ENCODE measurements at regions not wholly inside any gene's neighbourhood (a gene's known extent, or its start where the extent isn't known, plus 50 kb on each side); places are given as distances from the start of the nearest gene placed in this dataset.
"Not testable (repeated sequence)": the region's sequence is repeated elsewhere in the genome, so short reads cannot be mapped to it uniquely, and the experiment has no call there.

DNA sequence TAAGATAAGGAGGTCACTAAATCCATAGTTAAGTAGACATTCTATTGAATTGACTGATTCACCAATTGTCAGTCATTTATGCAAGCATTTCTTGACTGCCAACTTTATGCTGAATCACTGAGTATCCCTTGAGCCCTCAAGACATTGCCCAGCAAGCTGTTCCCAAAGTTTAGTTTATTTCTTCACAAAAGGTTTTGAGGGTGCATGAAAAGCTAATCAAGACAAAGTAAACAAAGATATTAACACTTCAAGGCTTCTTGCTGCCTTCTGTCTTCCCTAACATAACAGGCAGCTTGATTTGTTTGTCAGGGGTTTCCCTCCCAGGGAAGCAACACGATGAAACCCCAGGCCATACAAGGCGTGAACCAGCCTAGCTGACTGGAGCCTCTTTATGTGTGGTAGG lies 374.4 kb downstream of the SPRY2 start:
- no peak for DNase-seq

DNA sequence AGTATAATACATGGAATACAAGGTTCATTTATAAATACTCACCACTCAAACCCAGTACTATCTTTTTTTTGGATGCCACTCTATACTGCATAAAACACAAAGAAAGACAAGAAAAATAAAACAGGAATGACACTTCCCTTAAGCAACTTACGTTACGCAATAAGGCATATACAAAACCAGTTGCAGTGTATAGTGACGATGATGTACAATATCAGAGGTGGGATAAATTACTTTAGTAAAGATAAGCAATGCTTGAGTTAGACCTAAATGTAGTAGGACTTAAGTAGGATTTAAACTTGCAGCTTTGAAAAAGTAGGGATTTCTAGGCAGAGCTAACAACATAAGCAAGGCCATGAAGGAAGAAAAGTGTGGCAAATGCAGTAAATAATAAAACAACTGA lies 374.9 kb downstream of the SPRY2 start:
- no peak for DNase-seq

DNA sequence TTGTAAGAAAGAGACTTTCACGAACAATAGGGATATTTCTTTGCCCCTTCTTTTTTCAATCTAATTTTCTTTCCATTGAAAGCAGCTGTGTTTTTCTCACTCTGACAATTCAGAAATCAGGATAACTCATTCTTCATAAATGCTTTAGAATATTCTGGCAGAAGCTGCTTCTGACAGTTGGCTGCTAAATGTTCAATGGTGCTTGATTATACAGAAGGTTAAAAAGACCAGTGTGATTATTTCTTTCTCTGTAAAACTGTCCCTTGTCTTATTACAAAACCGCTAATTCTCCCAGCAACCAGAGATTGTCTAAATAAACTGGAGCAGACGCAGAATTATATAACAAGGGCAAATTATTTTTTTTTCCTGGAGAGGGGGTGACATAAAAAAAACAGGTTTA lies 394.4 kb downstream of the SPRY2 start:
- no peak for DNase-seq

DNA sequence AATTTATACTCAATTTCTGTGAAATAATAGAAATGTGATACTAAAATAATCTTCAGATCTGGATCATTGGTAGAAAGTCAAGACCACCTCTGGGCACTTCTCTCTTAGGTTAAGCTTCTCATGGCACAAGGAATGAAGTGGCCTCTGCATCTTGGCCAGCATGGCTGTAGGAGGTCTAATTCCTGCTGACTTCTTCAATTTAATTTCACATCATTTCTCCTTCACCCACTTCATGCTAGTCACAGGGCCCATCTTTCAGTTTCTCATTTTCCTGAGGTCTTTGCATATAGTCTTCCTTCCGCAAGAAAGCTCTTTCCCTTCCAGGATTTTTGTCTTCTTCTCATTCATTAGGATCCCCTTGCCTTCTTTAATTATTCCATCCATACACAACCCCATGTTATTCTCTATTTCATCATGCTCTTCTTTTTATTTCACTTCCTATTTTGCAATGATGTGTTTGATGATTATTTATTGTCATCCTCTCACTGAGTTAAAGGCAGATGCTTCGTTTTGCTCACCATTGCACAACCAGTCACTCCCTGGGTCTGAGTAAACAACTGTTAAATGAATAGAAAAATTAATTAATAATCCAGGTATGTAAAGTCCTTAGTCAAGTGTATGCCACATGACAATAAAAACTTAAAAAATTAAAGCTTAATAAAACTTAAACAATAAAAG lies 397.4 kb downstream of the SPRY2 start:
- no peak for DNase-seq

DNA sequence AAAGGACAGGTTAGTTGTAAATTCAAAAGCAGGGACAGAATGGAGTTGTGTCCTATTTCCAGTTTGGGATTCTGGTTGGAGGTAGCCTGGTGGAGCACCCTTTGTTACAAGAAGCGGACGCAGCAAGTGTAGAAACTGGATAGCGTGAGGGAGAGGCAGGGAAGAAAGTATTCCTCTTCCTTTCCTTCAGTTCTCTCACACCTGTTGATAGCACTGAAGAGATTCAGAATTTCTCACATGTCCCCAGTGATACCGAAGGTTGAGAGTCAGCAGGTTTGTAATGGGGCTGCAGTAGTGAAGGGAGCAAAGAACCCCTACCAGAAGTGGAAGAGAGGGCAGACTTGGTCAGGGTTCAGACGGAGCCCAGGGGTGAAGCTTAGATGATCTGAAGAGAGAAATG lies 399.2 kb downstream of the SPRY2 start:
- DNase-seq: no peak

DNA sequence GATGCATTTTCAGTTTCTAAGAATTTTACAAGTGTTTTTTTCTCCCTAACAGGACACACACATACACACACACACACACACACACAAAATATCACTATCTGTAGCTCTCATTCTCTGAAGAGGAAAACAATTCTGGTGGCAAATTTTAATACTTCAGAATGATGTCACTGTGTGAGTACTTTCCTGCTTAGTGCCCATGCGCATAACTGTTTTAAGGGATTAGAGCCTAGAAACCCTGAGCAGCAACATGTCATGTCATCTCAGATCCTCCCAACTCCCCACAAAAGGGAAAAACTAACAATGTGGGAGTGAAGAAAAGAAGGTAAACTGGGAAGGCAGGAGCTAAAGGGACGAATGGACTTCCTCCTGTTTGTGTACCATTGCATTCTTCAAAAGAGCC lies 401.2 kb downstream of the SPRY2 start:
- no peak for DNase-seq

DNA sequence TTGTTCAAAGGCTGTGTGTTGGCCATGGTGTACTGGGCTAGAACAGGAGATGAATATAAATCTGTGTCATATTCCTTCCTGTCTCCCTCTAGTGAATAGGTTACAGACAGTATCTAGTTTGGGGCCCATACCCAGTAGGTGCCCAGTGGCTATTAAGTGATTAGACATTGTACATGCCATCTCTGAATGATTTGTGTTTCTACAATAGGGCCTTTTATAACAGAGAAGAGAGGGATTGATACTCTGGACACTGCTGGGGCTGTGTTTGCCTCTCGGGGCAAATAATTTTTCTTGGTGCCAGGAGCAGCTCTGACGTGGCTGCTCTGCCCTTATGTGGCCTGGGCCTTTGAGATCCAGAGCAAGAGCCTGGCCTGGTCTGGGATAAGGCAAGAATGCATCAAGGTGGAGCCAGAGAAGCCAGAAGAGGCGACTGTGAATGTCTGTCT lies 403.1 kb downstream of the SPRY2 start:
- DNase-seq: no peak

DNA sequence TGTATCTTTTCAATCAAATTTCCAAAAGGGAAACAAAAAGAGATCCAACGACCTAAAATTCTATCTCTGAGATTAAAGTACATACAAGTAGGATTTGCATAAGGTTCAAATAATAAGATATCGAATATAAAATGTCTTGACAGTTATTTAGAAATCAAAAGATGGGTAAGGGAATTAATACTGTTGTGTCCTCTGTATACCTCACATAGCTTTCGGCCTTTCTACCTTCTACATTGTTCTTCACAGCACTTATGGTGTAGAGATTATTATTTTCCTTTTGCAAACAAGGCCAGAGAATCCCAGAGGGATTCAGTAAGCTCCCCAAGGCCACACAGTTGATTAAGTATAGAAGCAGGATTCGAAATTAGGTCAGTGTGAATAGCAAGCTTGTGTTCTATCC lies 403.6 kb downstream of the SPRY2 start:
- DNase-seq: no peak

DNA sequence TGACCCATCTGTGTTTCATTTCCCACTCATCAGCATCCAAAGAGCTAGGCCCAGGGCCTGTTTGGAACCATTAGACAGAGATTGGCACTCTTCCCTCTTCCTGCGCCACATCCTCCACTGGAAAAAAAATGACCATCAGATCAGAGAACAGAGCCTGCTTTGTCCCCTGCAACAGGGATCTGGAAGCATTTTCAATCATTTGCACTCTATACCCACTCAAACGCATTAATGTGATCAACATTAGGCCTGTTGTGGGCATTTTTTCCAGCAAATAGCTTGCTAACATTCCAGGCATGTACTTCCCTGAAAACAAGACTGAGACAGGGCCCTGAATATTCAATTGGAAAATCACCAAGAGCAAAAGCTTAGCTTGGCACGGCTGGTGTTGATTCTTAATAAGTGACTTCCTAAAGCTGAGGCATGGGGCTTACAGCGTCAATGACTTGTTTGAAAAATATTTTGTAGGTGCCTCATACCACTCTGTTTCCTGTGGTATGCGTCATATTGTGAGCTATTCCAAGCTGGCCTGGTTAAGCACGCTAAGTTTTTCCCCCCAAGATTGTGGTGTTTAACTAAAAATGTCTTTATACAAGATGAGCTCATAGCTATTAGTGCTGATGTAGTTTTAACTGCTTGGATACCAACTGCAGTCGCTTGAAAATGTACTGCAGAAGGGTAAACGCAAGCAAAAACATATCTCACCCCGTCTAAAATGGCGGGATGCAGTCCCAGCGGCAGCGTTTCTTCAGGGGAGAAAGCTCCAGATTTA lies 404.4 kb downstream of the SPRY2 start:
- no peak for DNase-seq

DNA sequence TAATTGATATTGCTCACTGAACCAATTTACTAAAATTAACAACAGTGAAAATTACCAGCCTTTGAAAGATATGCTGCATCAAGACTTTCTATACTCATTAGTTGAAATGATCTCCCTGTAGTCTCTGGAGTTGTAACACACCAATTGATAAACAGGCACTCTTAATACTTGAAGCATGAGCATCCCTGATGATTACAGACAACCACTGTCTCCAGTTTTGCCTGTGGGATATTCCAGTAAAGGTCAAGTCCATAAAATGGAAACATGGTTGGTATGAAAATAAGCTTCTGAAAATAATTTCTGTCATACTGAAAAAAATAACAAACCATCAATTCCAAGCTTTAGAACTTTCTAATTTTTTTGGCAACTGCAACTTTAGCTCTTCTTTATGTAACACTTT lies 405.8 kb downstream of the SPRY2 start:
- no peak for DNase-seq

DNA sequence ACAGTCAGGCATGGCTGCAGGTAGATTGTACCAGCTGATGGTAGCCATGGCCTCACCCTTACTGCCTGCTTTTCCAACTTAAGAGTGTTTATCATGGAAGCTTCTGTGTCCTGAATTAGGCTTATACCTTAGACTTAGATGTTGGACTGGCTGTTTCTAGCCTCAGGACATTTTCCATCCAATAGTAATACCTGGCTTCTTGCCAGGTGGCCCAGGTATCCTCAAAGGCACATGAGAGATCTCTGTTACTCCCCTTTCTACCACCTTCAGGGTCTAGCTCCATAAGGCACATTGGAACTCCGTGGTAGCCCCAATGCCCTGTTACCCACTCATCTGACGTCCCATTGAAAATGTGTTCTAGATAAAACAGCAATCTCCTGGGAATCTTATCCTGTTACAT lies 407.5 kb downstream of the SPRY2 start:
- no peak for DNase-seq

DNA sequence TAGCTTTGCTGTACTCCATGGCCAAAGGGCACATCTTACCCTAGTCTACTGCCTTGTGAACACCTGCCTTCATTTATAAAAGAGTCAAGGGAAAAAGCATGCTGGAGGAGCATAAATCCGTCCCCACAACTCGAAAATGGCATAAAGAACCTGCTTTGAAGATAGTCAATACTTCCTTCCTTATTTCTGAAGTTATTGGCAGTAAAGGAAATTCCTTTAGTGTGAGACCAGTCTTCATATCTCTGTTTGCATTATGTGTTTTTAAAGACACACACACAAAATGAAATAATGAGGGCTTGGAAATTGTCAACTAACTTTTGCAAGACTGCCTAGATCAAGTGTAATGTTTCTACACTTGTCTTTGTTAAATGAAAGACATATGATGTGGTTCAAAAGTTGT lies 408.4 kb downstream of the SPRY2 start:
- no peak for DNase-seq

DNA sequence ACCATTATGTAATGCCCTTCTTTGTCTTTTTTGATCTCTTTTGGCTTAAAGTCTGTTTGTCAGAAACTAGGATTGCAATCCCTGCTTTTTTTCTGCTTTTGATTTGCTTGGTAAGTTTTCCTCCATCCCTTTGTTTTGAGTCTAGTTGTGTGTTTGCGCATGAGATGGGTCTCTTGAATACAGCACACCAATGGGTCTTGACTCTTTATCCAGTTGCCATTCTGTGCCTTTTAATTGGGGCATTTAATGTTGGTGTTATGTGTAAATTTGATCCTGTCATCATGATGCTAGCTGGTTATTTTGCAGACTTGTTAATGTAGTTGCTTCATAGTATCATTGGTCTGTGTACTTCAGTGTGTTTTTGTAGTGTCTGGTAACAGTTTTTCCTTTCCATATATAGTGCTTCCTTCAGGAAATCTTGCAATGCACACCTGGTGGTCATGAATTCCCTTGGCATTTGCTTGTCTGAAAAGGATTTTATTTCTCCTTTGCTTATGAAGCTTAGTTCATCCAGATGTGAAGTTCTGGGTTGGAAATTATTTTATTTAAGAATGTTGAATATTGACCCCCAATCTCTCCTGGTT lies 416.9 kb downstream of the SPRY2 start:
- not testable (repeated sequence) for DNase-seq

DNA sequence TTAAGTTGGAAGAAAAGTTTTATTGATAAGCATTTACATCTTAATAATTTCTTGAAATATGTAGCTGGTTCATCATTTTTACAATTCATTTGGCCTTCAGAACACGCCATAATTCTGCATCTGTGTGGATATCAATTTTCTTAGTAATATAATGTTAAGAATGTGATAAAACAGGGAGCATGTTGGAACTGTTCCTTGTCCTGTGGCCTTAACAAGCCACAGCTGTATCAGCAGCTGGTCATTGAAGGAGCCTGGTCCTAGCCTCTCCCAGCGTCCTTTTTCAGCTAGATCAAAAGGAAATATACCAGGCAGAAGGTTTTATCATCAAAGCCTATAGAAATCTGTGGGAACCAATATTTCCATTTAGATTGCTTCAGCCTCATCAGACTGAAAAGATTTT lies 421.8 kb downstream of the SPRY2 start:
- no peak for DNase-seq

DNA sequence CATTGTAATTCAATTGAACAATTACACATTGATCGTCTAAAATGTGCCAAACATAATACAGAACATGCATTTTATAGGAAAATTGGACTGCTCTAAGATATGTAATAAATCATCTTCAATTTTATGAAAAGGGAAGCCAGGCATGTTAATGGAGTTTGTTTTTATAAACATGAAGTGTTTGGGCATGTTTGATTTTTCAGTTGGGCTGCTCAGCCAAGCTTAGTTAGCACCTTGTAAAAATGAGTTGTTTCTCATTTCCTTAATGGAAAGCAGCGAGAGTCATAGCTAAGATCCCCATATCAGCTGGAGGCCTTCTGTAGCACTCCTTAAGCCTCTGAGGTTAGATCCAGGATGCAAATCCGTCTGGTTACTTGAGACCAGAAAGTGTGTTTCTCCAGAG lies 422.3 kb downstream of the SPRY2 start:
- no peak for DNase-seq

DNA sequence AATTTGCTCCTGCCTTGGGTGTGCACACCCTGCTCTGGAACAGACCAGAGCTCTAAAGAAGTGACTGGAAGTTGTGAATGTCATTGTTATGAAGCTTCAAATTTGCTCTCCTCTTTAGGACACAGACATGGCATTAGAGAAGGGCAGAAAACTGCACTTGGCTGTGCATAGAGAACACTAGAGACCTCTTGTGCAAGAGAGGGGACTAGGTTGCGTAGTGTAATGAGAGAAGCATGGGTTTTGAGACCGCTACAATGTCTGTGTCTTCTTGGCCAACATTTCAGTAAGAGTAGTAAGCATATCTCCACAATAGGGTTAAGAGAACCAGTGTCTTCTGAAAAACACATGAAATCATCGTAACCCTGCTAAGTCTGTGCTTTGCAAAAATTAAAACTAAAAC lies 423.3 kb downstream of the SPRY2 start:
- no peak for DNase-seq

DNA sequence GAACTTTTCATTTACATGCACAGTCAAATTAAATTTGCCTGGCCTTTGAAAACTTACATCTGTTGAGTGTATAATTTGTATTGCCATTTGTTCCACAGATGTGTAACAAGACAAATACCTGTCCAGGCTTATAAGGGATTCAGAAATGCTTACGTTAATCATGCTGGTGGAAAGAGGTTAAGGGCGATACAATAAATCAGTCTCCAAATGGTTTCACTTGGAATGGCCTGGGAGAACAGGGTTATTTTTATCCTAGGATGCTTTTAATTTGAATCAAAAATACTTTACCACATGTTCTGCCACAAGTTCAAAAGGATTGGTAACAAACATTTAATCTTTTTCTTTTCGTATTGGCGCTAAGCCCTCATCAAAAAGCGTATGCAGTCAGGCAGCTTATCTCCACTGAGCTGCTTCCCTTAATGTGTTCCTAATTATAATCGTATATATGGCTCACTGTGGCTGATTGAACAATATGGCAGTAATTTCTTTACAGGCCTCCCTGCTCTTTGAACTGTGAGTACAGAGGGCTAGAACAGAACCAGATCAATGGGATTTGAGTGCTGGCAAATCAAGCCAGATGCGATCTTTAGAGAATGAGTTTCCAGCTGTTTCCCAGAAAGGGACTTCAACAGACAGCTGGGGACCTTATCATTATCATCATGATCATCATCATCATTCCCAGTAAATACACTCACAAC lies 425.7 kb downstream of the SPRY2 start:
- no peak for DNase-seq

DNA sequence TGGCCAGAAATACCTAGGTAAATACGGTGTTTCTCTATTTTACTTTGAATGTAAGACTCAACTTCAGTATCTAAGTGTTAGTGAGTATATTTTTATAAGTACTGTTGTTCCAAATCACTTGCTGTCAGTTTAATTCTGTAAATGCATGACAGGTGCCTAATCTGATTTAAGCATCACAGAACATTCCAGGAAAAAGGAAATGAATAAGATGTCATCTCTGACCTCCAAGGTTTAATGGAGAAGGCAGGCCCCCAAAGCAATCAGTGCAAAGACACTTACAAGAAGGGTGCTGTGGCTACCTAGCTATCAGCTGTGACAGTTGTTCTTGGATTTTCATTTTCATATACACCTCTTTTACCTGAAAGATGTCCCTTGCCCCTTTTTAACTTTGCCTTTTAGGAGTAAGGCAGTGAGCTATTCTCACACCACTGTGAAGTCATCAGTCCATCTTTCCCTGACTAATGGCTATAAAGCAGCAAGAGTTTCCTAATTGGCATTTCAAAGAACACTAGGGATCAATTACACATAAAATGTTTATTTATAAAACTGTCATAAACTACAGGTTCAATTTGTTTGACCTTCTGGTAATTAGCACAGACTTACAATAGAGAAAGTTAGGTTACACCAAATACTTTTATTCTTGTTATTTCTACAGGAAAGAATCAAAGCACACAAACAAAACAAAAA lies 427.6 kb downstream of the SPRY2 start:
- DNase-seq: no peak

DNA sequence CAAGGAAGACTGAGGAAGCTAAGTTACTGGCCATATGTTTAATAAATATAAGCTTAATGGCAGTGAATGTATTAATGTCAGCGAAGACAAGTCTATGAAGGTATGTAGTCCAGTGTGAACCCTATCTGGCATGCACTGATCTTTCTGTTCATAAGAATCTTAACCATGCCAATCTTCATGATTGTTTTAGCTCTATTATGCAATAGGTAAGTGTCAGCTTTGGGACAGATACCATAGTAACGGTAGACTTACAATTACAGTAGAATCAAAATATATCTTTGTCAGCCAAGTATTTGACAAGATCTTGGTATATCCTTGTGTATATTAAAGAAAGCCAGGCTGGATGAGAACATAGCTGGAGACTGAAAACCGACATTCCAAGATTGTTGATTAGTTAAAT lies 428.5 kb downstream of the SPRY2 start:
- no peak for DNase-seq

DNA sequence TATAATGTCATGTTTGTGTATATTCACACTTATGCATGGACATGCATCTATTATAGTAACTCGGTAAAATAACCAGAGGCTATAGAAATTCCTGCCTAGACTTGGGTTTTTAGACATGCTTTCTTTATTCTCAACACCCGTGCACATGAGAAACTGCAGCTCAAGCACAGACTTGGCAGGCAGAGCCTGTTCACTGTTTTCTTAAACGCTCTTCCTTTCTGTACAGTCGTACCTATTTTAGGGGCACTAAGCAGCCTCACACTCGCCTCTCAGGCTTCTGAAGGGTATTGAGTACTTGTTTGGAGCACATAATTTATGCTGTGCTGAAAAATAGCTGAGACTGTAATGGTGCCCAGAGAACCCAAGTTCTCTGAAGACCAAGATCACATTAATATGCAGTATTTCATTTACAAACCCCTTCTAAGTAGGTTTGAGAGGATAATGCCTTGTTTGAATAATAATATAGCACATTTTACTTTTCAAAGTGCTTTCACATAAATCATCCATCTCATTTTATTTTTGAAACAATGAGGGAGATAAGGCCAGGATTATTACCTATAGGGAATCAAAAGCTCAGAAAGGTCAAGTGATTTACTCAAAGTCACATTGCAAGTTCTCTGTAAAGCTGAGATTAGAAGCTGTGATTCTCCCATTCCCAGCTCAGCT lies 429.9 kb downstream of the SPRY2 start:
- no peak for DNase-seq

DNA sequence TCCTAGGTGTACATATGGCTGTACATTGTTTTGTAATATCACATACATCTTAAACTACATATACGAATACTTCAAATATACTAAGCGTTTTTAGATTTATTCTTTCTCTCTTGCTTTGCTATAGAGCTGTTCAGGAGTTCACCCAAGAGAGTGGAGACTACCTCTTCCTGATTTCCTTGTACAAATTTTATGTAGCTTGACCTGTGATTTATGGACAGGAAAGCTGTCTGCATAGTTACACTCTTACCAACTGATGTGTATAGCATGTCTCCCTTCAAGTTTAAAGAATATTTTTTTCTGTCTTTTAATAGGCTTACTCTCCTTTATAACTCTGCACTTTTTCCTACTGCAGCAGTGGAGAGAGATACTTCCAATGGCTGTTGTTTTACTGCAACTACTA lies 428.7 kb downstream of the NDFIP2 start:
- DNase-seq: no peak

DNA sequence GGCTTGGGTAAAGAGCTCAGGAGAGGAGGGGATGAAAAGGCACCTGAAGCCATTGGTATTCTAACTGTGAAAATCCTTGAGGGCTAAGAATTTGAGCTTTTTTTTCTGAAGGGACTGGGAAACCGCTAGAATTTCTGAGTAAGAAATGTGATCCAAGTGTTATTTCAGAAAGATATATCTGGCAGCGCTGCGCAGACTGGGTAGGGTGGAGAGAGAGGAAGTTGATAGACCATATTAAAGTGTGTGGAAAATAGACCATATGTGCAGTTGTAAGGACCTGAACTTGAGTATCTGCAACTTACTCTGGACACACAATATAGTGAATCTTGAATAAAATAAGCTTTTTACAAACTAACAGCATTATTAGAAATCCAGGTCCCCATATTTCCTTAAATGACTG lies 427.4 kb downstream of the NDFIP2 start:
- DNase-seq: no peak

DNA sequence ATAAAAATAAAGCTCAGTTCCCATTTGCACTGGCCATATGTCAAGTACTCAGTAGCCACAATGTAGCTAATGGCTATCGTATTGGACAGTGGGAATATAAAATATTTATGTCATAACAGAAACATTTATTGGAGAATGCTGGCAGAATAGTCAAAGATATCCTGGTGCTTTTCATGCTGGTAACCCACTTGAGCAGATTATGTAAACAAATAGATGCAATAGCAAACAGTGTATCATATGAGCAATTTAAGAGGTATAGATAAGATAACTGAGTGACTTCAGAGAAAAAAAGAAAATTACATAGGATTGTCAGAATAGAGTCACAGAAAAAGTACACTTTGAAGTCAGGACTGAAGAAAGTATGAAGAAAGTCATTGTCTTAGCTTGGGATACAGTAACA lies 426.6 kb downstream of the NDFIP2 start:
- DNase-seq: no peak
